HCT116 (cell line): ENCODE measurements at regions not wholly inside any gene's neighbourhood (a gene's known extent, or its start where the extent isn't known, plus 50 kb on each side); places are given as distances from the start of the nearest gene placed in this dataset.

Experiments used
- ATAC-seq: fragments of 200-7000 bp; cut with Tn5 transposase; 2 replicates; pipeline ENCODE4 v1.9.1; 2020; ENCODE audit warnings: mild to moderate bottlenecking, moderate library complexity
- BruUV-seq: library from RNA; stranded (reverse); fragments of 400-500 nt; replicated peaks from 2 replicates; lab custom pipeline; 2021; lab: Mats Ljungman, UMichigan
- CTCF ChIA-PET: fragments of 300-600 bp; sonication (Branson Sonifier 250); formaldehyde crosslinking; loops from one replicate; lab custom pipeline; 2021; ENCODE audit warnings: antibody characterized with exemption; lab: Charles Lee
- POLR2A ChIA-PET: fragments of 300-600, 350-600 bp; sonication (Branson Sonifier 250); formaldehyde crosslinking; loops from one replicate; lab custom pipeline; 2021; ENCODE audit warnings: antibody characterized with exemption; lab: Charles Lee
- RAD21 ChIA-PET, 2 experiments: fragments of 300-600 bp; sonication (Branson Sonifier 250); formaldehyde crosslinking; loops; one replicate each; lab custom pipeline; 2023; ENCODE audit warnings: low total read pairs in 2 of 2; ENCODE audit not compliant: uncharacterized antibody in 2 of 2, unreplicated experiment in 2 of 2, low non-redundant PET in 1 of 2; lab: Charles Lee
- DNase-seq: peaks from one replicate; pipeline ENCODE4 v3.0.0-alpha.2; 2010; ENCODE audit warnings: low read depth, low spot score
- H2AFZ ChIP-seq: fragments of 200-600 bp; shearing (Covaris generic), sonication (generic); 2 replicates; pipeline ENCODE4 v1.6.1; 2017; ENCODE audit warnings: low read depth, mixed run types, mixed read lengths, antibody characterized with exemption, low read length; ENCODE audit not compliant: poor library complexity, severe bottlenecking
- H3K27ac ChIP-seq: 2 replicates; pipeline ENCODE4 v1.5.1; 2012; ENCODE audit warnings: low read depth, low read length
- H3K27me3 ChIP-seq: fragments of 200-600 bp; sonication (generic); 2 replicates; pipeline ENCODE4 v1.6.1; 2016; ENCODE audit warnings: mixed run types, low read length, mixed read lengths; ENCODE audit not compliant: insufficient read depth
- H3K36me3 ChIP-seq, 2 experiments: fragments of 200-500 bp in 1 of 2; fragments of 200-600 bp in 1 of 2; sonication (Bioruptor generic) in 1 of 2; sonication (generic) in 1 of 2; 2 replicates each; pipeline versions ENCODE4 v1.5.1 to v1.6.1; 2014 to 2016; ENCODE audit warnings: low read length in 2 of 2, inconsistent platforms in 1 of 2, mixed read lengths in 1 of 2, mixed run types in 1 of 2; ENCODE audit not compliant: insufficient read depth in 2 of 2, control insufficient read depth in 1 of 2
- H3K4me1 ChIP-seq, 2 experiments: fragments of 200-600 bp in 1 of 2; sonication (generic) in 1 of 2; 2 replicates each; pipeline versions ENCODE4 v1.5.1 to v1.6.1; 2012 to 2017; ENCODE audit warnings: low read length in 2 of 2, inconsistent platforms in 1 of 2, mild to moderate bottlenecking in 1 of 2, mixed read lengths in 1 of 2, mixed run types in 1 of 2, moderate library complexity in 1 of 2; ENCODE audit not compliant: insufficient read depth in 2 of 2, control insufficient read depth in 1 of 2
- H3K4me2 ChIP-seq: fragments of 200-600 bp; sonication (generic); 2 replicates; pipeline ENCODE4 v1.6.1; 2017; ENCODE audit warnings: mixed run types, low read length, mixed read lengths
- H3K4me3 ChIP-seq, 2 experiments: fragments of 200-600 bp in 1 of 2; sonication (generic) in 1 of 2; replicated peaks in 1 of 2; 2 replicates each; pipeline ENCODE4 v1.5.1; 2011 to 2016; ENCODE audit warnings: low read length in 2 of 2, control low read depth in 1 of 2, low read depth in 1 of 2, mild to moderate bottlenecking in 1 of 2, mixed read lengths in 1 of 2, mixed run types in 1 of 2
- H3K79me2 ChIP-seq: fragments of 200-600 bp; sonication (generic); 2 replicates; pipeline ENCODE4 v1.6.1; 2017; ENCODE audit warnings: mild to moderate bottlenecking, mixed run types, low read length, moderate library complexity, mixed read lengths; ENCODE audit not compliant: insufficient read depth
- H3K9ac ChIP-seq: fragments of 200-600 bp; sonication (generic); 2 replicates; pipeline ENCODE4 v1.6.1; 2016; ENCODE audit warnings: low read length, mixed read lengths
- H3K9me2 ChIP-seq: fragments of 200-600 bp; sonication (generic), shearing (Covaris generic); 2 replicates; pipeline ENCODE4 v1.6.1; 2017; ENCODE audit warnings: mixed run types, mild to moderate bottlenecking, moderate library complexity; ENCODE audit not compliant: insufficient read depth
- H3K9me3 ChIP-seq, 2 experiments: fragments of 200-500 bp in 1 of 2; fragments of 200-600 bp in 1 of 2; sonication (Bioruptor generic) in 1 of 2; sonication (generic) in 1 of 2; 2 replicates each; pipeline ENCODE4 v1.6.1; 2014 to 2017; ENCODE audit warnings: low read length in 2 of 2, mixed read lengths in 2 of 2, inconsistent platforms in 1 of 2, low read depth in 1 of 2, mild to moderate bottlenecking in 1 of 2, mixed run types in 1 of 2, moderate library complexity in 1 of 2; ENCODE audit not compliant: control insufficient read depth in 1 of 2, insufficient read depth in 1 of 2
- H4K20me1 ChIP-seq: fragments of 200-600 bp; sonication (generic), shearing (Covaris generic); 2 replicates; pipeline ENCODE4 v1.6.1; 2017; ENCODE audit warnings: mixed run types, mild to moderate bottlenecking, moderate library complexity; ENCODE audit not compliant: insufficient read depth
- ATF3 ChIP-seq: IDR thresholded peaks from 2 replicates; pipeline ENCODE4 v1.6.1; 2012
- CEBPB ChIP-seq: IDR thresholded peaks from 2 replicates; pipeline ENCODE4 v1.6.1; 2012; ENCODE audit warnings: low read depth
- ELF1 ChIP-seq: IDR thresholded peaks from 2 replicates; pipeline ENCODE4 v1.6.1; 2012; ENCODE audit warnings: low read depth, borderline replicate concordance
- EZH2phosphoT487 ChIP-seq: fragments of 200-600 bp; IDR thresholded peaks from 2 replicates; pipeline ENCODE4 v1.6.1; 2018; ENCODE audit warnings: antibody characterized with exemption, borderline replicate concordance
- MAX ChIP-seq: IDR thresholded peaks from 2 replicates; pipeline ENCODE4 v1.6.1; 2012
- POLR2AphosphoS5 ChIP-seq: IDR thresholded peaks from 2 replicates; pipeline ENCODE4 v1.6.1; 2011; ENCODE audit warnings: mild to moderate bottlenecking, low read depth, low read length, moderate library complexity
- REST ChIP-seq: IDR thresholded peaks from 2 replicates; pipeline ENCODE4 v1.6.1; 2012; ENCODE audit warnings: low read depth
- SIN3A ChIP-seq: IDR thresholded peaks from 2 replicates; pipeline ENCODE4 v1.6.1; 2012; ENCODE audit warnings: low read depth
- SP1 ChIP-seq: IDR thresholded peaks from 2 replicates; pipeline ENCODE4 v1.6.1; 2012; ENCODE audit warnings: low read depth
- SRF ChIP-seq: IDR thresholded peaks from 2 replicates; pipeline ENCODE4 v1.6.1; 2012; ENCODE audit warnings: low read depth
- TCF7L2 ChIP-seq: IDR thresholded peaks from 2 replicates; pipeline ENCODE4 v1.7.0; 2011; ENCODE audit warnings: borderline replicate concordance, inconsistent platforms; ENCODE audit not compliant: insufficient read depth, insufficient read length; ENCODE audit errors: extremely low read depth
- YY1 ChIP-seq: IDR thresholded peaks from 2 replicates; pipeline ENCODE4 v1.6.1; 2011; ENCODE audit warnings: low read length, low read depth, moderate library complexity, mild to moderate bottlenecking; ENCODE audit not compliant: insufficient replicate concordance; ENCODE audit errors: extremely low read depth
- ZBTB33 ChIP-seq: IDR thresholded peaks from 2 replicates; pipeline ENCODE4 v1.6.1; 2011; ENCODE audit warnings: mild to moderate bottlenecking, low read length, moderate library complexity; ENCODE audit not compliant: insufficient replicate concordance; ENCODE audit errors: extremely low read depth
- ZNF274 ChIP-seq: fragments of 200-500 bp; sonication (Bioruptor generic); IDR thresholded peaks from 2 replicates; pipeline ENCODE4 v1.6.1; 2014; ENCODE audit warnings: mild to moderate bottlenecking, low read depth, low read length, inconsistent platforms
- intact Hi-C: fragments of 100-400 bp; cut with micrococcal nuclease; formaldehyde crosslinking; loops from 2 replicates; pipeline ENCODE4 v1.10.0; 2022

- ATAC-seq = no peak
- TF ChIP-seq ELF1 = no peak
- TF ChIP-seq SIN3A = no peak
- TF ChIP-seq YY1 = no peak
- no peak for TF ChIP-seq SP1
- TF ChIP-seq POLR2AphosphoS5 = no peak
- TF ChIP-seq ZBTB33 = no peak
- no peak for TF ChIP-seq SRF
- TF ChIP-seq EZH2phosphoT487 = no peak
- TF ChIP-seq MAX = no peak
- TF ChIP-seq CEBPB = no peak
- no peak for TF ChIP-seq ZNF274
- no peak for TF ChIP-seq REST
- TF ChIP-seq ATF3 = no peak
- TF ChIP-seq TCF7L2 = no peak
- POLR2A ChIA-PET = no interaction called here
Observed at GRCh38 chr5:57414857-57415256, 67.8 kb downstream of the ACTBL2 start.

More at GRCh38 chr5:57414857-57415256, 67.8 kb downstream of the ACTBL2 start:
- H3K9me3 ChIP-seq = no peaks in the 10 kb centered on the region
- no peak overlapping the region for H2AFZ ChIP-seq
- no peaks in the 10 kb centered on the region for H4K20me1 ChIP-seq
- no peak for DNase-seq
- intact Hi-C loops = no loop called here
- H3K9ac ChIP-seq = no peak overlapping the region
- BruUV-seq = no TSS peak
- ChIA-PET CTCF (no interaction called here), RAD21 (no interaction called here)
- H3K9me2 ChIP-seq = no peaks in the 10 kb centered on the region
- H3K36me3 ChIP-seq = no peaks in the 10 kb centered on the region
- no peaks in the 10 kb centered on the region for H3K79me2 ChIP-seq
- H3K27ac ChIP-seq = no peak overlapping the region
- no peaks in the 10 kb centered on the region for H3K27me3 ChIP-seq
- H3K4me3 ChIP-seq = no peak overlapping the region
- no peak overlapping the region for H3K4me2 ChIP-seq
- no peaks in the 10 kb centered on the region for H3K4me1 ChIP-seq
